WERI-Rb-1 (cell line): ENCODE measurements at regions not wholly inside any gene's neighbourhood (a gene's known extent, or its start where the extent isn't known, plus 50 kb on each side); places are given as distances from the start of the nearest gene placed in this dataset.
A peak's percentile ranks its signal among the peaks of the same experiment; 100 is the strongest.
"Not testable (repeated sequence)": the region's sequence is repeated elsewhere in the genome, so short reads cannot be mapped to it uniquely, and the experiment has no call there.

Source experiments
- DNase-seq: peaks from one replicate; pipeline ENCODE4 v3.0.0-alpha.2; 2020
- H3K27ac ChIP-seq: fragments of 250-450 bp; sonication (Bioruptor Pico); 2 replicates; pipeline ENCODE4 v1.5.1; 2020; ENCODE audit warnings: mild to moderate bottlenecking, moderate library complexity
- H3K27me3 ChIP-seq: fragments of 250-450 bp; sonication (Bioruptor Pico); 2 replicates; pipeline ENCODE4 v1.5.1; 2021; ENCODE audit warnings: mild to moderate bottlenecking, low read depth, moderate library complexity; ENCODE audit not compliant: insufficient read depth, severe bottlenecking
- H3K36me3 ChIP-seq: fragments of 250-450 bp; sonication (Bioruptor Pico); 2 replicates; pipeline ENCODE4 v1.5.1; 2020; ENCODE audit warnings: mild to moderate bottlenecking, moderate library complexity
- H3K4me3 ChIP-seq: 2 replicates; pipeline ENCODE4 v1.5.1; 2011; ENCODE audit warnings: low read depth, mild to moderate bottlenecking, control low read depth, low read length
- H3K9me3 ChIP-seq: fragments of 250-450 bp; sonication (Bioruptor Pico); 2 replicates; pipeline ENCODE4 v1.5.1; 2021; ENCODE audit warnings: mild to moderate bottlenecking, moderate library complexity; ENCODE audit not compliant: severe bottlenecking
- TF ChIP-seq, protein P1 (sequence below): IDR thresholded peaks from 2 replicates; pipeline ENCODE4 v1.5.1; 2011; ENCODE audit warnings: low read depth, mild to moderate bottlenecking, control low read depth, inconsistent platforms, low read length

GRCh38 chr10:121135512-121135911 is 284.4 kb downstream of the WDR11 start:
- no peaks in the 10 kb centered on the region for H3K36me3 ChIP-seq
- peak overlapping the region; percentile 7 for H3K27ac ChIP-seq
- TF ChIP-seq, protein P1, sequence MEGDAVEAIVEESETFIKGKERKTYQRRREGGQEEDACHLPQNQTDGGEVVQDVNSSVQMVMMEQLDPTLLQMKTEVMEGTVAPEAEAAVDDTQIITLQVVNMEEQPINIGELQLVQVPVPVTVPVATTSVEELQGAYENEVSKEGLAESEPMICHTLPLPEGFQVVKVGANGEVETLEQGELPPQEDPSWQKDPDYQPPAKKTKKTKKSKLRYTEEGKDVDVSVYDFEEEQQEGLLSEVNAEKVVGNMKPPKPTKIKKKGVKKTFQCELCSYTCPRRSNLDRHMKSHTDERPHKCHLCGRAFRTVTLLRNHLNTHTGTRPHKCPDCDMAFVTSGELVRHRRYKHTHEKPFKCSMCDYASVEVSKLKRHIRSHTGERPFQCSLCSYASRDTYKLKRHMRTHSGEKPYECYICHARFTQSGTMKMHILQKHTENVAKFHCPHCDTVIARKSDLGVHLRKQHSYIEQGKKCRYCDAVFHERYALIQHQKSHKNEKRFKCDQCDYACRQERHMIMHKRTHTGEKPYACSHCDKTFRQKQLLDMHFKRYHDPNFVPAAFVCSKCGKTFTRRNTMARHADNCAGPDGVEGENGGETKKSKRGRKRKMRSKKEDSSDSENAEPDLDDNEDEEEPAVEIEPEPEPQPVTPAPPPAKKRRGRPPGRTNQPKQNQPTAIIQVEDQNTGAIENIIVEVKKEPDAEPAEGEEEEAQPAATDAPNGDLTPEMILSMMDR, result no peak
- no peaks in the 10 kb centered on the region for H3K27me3 ChIP-seq
- no peak overlapping the region for H3K4me3 ChIP-seq
- H3K9me3 ChIP-seq, result peaks cover 3% of the 10 kb centered on the region
- DNase-seq, result no peak

DNA sequence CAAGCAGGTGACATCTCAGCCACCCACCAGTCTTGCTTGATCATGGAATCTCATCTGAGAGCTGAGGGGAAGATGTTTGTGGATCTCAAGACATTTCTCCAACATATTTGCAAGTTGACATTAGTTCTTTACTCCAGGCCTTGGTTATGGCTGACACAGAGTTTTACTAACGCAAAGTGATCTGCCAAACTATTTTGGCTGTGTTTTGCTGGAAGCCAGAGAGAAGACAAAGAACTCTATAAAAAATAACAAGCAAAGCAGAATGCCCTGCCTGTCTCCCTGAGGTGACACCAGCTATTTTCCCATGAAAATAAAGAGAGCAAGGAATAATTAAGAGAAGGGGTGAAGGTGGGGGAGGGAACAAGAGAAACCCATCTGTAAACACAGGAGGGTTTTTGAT is 286.4 kb downstream of the WDR11 start:
- Histone ChIP-seq H3K27me3 (no peaks in the 10 kb centered on the region), H3K36me3 (no peaks in the 10 kb centered on the region), H3K9me3 (peaks cover 3% of the 10 kb centered on the region), H3K27ac (no peak overlapping the region), H3K4me3 (no peak overlapping the region)
- TF ChIP-seq, protein P1, result no peak
- DNase-seq, result no peak

GRCh38 chr10:121138112-121138860 is 287.1 kb downstream of the WDR11 start:
- Histone ChIP-seq H3K4me3 (no peak overlapping the region), H3K27ac (peak overlapping the region; percentile 47), H3K36me3 (no peaks in the 10 kb centered on the region), H3K27me3 (no peaks in the 10 kb centered on the region), H3K9me3 (peaks cover 5% of the 10 kb centered on the region)
- DNase-seq, result peak; percentile 52
- TF ChIP-seq, protein P1, result no peak

DNA sequence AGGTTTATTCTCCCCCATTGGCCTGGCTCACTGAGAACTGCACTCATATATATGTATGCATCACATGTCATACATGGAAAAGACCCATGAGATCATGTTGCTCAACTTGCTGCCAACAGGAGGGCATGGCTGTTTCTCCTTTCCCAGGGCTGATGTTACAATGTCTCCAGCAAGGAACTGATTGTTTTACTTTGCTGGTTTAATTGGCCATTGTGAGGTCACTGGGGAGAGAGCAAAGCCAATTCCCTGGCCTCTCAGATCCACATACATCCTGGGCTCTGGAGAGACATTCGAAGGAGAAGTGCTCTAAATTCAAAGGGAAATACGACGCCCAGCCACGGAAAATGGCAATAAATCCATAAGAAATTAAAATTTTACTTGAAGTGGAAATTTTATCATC is 287.8 kb downstream of the WDR11 start:
- Histone ChIP-seq H3K36me3 (no peaks in the 10 kb centered on the region), H3K4me3 (no peak overlapping the region), H3K9me3 (peaks cover 11% of the 10 kb centered on the region), H3K27me3 (no peaks in the 10 kb centered on the region), H3K27ac (peak overlapping the region; percentile 47)
- TF ChIP-seq, protein P1, result no peak
- DNase-seq, result no peak

DNA sequence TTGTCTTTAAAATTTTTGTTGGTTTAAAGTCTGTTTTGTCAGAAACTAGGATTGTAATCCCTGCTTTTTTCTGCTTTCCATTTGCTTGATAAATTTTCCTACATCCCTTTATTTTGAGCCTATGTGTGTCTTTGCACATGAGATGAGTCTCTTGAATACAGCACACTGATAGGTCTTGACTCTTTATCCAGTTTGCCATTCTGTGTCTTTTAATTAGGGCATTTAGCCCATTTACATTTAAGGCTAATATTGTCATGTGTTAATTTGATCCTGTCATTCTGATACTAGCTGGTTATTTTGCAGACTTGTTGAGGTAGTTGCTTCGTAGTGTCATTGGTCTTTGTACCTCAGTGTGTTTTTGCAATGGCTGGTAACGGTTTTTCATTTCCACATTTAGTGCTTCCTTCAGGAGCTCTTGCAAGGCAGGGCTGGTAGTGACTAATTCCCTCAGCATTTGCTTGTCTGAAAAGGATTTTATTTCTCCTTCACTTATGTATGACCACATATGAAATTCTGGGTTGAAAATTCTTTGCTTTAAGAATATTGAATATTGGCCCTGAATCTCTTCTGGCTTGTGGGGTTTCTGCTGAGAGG is 294.7 kb downstream of the WDR11 start:
- H3K27ac ChIP-seq, H3K4me3 ChIP-seq: not testable (repeated sequence)

DNA sequence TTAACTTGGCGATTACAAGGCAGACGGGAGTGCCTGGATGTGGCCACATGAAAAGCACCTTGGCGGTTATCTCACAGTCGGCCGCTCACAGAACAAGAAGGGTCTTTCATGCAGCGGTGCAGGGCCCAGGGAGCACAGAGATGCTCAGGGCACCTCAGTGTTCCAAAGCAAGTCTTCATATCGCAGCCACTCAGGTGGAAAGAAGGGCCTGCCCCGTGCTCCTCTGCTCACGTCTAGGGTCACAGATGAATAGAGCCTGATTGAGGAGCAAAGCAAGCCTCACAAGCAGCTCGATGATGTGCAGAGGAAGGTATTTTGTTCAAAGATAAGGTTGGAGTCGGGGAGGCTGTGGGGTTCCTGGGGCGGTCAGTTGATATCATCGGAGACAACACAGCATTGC is 297.8 kb downstream of the WDR11 start:
- no peak overlapping the region for H3K4me3 ChIP-seq
- peaks cover 10% of the 10 kb centered on the region for H3K9me3 ChIP-seq
- H3K27ac ChIP-seq, result no peak overlapping the region
- TF ChIP-seq, protein P1, result no peak
- no peaks in the 10 kb centered on the region for H3K27me3 ChIP-seq
- DNase-seq, result no peak
- no peaks in the 10 kb centered on the region for H3K36me3 ChIP-seq

More for the DNA sequence above, 294.7 kb downstream of the WDR11 start:
- peaks cover 18% of the 10 kb centered on the region for H3K9me3 ChIP-seq
- H3K27me3 ChIP-seq, DNase-seq, H3K36me3 ChIP-seq: not testable (repeated sequence)
